HG03039 (cell line): ENCODE measurements at regions not wholly inside any gene's neighbourhood (a gene's known extent, or its start where the extent isn't known, plus 50 kb on each side); places are given as distances from the start of the nearest gene placed in this dataset.

Experiments used
- ATAC-seq: cut with Tn5 transposase; IDR thresholded peaks from one replicate; pipeline ENCODE4 v1.9.1; 2021; ENCODE audit warnings: mild to moderate bottlenecking, moderate library complexity; ENCODE audit not compliant: unreplicated experiment

DNA sequence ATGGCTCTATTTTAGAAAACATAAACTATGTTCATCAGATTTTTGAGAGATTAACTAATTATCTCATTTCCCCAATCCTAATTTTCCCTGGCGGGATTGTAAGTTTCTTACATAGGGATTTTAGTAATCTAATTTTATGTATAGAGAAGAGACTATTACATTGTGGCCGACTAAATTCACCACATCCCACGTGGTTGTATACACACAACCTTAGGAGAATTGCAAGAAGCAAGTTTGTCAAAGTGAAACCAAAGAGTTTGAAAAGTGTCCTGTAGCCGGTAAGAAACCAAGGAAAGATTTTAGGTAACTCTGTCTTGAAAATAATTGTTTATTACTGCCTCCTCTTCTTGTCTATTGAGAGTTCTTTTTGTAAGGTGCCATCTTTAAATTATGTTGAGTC is 550.6 kb downstream of the LTN1 start:
- no peak for ATAC-seq

DNA sequence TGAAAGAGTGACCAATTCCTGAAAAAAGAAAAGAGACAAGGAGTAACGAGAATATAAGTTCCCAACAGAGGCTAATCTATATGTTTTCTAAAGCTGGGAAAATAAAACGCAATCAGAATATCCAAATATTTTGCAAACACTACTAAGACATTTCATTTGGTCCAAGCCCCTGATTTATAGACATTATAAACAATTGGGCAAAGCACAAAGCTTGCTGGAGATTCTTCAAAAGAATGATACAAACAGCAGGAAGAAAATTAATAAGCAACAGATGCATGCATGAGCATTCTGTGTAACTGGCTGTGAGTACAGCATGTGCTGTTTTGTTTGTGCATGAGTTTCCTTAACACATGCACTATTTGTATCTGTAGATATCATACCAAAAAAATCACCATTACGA is 552.9 kb downstream of the LTN1 start:
- ATAC-seq: no peak

DNA sequence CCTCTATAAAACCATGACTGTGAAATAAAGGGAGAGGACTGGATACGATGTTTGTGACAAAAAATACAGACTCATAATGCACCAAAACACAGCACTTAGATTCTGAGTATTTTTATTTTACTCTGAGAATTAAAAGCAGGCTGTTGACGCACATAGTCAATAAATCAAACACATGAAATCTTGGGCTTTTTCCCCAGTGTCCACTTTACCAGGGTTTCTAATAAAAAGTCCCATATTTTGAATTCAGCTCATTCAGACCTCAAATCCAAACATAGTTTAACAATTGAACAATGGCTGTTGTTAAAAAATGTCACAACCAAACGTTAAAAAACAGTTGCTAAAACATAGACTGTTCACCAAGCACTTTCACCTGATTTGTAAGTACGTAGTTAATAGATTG is 553.4 kb downstream of the LTN1 start:
- no peak for ATAC-seq

DNA sequence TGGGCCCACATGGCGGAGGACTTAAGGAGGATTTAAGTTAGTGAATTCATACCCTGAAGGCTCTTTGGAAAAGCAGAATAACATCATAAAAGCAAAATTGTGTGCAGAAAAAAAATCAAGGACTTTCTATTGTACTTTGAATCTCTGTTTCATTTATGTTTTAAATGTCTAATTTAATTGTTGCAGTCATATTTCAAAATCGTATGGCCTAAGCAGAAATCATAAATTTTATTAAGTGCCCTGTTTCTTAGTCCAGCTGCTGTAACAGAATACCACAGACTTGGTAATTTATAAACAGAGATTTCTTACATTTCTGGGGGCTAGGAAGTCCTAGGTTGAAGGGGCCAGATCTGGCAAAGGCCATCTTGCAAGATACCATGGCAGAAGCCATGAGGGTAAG is 555.6 kb downstream of the LTN1 start:
- no peak for ATAC-seq

DNA sequence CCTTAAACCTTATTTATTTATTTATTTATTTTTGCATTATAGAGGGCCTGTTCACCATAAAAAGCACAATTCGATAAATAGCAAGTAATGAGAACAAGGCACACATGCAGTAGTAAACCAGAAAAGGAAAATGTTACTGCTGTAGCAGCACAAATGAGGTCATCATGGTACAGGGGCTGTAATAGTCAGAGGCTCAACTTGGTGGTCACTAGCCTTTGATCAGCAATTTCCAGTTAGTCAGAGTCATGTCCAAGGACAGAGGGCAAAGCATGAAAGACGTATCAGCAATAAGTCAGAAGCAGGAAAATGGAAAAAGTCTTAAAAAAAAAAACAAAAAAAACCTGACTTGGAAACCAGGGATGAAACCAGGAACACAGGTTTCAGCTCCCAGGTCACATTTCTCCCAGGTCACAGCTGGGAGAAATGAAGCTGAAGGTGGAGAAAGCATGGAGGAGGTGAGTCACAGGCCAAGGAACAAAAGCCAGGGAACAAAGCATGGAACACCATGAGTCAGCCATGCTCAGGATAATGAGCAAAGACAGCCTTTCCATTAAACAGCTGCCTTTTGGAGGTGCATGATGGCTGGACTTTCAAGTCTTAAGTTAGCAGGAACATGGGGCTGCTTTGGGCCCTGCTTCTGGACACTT is 556.3 kb downstream of the LTN1 start:
- ATAC-seq: no peak

DNA sequence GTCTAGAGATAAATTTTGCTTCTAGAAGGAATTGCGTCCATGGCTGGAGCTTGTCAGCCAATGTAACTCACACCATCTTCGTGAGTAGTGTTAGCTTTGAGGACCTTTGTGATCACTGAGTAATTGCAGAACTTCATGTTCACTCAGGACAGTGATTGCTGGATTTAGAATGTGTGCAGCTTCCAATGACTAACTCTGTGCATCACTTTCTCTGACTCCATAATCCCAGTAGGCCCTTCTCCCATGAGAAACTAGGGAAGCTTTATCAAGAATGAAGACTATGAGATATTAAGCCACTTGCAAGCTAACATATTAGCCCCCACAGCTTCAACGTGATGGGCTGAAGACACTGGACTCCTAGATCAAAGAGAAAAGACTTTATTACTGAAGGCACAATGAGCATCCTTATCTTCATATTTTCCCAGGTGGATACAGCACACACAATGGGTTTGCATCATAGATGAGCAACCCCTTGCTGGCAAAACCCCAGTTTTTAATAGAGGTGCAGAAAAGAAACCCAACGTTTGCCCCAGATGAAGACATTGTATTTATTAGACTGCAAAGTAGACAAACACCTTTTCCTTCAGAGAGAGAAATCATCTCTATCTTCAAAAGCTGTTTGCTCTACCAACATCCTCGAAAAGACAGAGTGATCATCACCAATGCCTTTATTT is 561.0 kb downstream of the LTN1 start:
- no peak for ATAC-seq

DNA sequence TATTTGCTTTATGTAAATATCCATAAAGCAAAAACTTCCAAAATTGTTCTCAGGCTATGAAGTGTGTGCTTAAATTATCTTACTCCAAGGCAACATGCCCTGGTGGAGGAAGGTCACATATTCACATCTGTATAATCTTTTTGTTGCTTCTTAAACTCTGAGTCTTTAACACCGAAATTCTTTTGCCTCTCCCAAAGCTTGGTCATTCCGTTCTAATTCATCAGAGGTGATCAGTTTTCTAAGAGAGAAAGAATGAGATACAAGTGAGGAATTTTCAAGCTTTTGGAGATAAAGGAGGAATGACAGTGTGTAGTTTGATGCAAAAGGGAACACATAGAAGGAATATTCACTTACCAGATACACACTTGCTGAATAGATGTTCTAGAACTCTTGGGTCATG is 561.7 kb downstream of the LTN1 start:
- ATAC-seq: no peak

DNA sequence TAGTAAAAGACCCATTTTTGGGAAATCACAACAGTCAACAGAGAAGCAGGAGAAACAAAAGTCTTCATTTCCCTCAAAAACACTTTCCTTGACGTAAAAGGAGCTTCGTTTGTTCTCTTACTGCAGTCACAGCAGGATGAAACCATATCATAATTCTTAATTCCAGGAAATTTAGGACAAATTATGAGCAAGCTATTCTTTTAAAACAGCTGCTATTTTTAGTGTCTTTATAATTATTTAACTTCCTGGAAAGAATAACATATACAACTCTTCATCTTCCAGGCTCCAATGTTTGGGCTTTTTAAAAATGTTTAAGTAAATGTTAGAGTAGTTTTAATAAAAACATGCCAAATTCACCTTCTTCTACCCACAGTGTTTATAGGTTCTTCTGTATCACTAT is 563.5 kb downstream of the LTN1 start:
- ATAC-seq: no peak

DNA sequence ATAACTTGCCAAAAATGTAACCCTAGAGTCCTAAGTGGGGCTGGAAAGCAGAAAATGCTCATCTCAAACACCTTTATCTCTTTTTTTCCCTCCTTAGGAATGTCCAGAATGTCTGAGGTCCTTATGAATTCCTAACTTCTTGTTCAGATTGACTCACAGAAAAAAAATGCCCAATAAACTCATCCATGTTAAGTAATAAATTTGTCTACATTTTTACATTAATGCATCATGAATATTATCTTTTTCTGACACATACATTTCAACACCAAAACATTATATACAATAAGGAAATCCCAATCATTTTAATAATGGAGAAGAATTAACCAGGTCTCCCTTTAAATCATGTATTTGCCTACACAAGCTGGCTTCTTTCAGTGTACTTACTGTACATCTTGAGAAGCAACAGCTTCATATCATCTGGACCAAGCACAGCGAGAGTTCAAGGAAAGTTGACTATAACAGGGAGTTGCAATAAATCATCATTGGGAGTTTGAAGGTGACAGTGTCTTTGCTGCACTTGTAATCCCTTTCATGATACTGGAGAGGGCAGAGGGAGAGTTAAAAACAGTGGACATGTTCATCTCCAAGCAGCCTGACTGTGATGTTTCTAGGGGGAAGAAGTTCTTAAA is 565.2 kb downstream of the LTN1 start:
- no peak for ATAC-seq

DNA sequence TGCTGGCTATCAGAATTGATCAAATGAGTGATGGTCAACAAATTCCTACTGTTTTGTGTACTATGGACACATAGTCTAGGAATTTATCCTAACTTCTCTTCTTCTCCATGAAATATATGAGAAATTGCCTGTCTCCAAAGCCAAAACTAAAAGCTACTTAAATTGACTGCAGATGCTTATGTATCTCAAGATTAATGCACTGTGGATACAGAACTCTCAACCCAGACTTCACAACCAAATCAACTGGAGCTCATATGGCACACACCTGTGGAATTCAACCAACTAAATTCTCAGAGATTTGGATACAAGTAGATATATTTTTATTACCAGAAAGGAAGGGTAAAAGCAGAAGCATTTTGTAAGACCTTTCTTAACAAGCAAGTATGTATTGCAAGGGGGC is 566.1 kb downstream of the LTN1 start:
- ATAC-seq: no peak

DNA sequence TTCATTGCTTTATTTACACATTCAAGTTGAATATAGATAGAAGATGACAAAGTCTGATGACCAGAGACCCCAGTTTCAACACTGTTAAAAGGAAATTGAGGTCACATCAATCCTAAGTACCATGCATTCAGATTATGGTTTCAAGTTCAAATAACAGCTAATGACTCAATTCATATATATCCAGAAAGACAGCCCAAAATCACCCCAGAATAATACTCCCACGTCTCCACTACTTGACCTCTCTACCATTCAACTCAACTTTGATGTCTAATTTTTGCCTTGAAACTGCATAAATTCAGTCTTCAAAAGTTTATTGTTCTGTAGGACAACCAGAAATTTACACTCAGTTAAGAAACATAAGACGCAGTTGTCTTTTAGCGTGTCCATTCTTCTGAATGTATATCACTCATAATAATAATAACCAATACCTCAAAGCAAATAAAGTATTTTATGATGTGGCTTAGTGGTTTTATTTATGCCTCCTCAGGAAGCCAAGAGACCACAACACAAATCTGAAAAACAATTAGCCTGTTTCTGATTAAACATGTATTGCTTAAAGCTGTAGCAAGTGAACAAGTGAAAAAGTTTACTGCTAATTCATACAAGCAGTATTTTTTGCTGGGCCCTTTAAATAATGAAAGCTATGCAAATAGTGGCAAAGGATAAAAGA is 569.0 kb downstream of the LTN1 start:
- ATAC-seq: no peak

DNA sequence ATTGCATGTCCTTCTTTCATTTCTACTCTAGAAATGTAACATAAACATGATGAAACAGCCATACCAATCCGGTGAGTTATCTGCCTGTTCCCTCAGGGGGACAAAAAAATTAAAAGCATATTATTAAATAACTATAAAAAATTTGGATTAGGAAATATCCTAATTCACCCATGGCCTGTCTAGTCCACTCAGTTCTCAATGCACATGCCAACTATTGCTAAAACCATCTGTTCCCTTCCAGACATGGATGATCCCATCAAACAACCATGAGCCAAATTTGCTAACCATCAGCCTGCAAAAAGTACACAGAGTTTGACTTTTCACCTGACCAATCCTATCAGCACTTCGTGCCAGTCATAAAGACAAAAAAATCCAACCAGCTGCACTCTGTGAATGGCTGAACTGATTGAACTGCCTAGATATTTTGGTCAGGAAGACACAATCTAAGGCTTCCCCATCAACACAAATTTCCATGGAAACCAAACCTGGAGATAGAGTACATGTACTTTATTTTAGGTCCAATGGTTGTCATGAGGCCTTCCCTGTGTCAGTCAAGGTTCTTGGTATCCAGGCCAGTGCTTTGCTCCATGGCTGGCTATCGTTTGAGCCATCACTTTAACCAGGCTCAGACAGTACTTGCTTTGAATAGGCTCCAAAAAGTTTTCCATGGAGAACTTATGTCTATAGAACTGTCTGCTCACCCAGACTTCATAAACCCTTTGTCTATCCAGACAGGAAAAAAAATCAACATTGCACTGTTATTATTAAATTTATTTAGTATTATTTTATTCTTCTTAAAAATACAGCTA is 570.8 kb downstream of the LTN1 start:
- ATAC-seq: no peak

DNA sequence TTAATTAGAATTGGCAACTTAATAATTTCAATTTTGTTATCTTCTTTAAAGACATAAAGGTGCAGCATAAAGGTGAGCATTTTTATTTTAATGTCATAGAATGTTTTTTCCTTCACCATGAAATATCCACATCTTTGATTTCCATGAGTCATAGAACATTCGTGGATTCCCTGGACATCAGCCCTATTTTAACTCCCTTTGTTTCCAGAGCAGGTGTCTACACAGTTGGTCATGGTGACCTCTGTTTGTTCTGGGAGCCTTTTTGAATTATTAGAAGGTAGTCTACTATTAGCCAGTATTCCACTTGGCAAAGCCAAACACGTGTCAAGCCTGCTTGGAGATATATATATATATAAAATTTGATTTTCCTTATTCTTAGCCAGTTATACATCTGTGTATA is 572.9 kb downstream of the LTN1 start:
- no peak for ATAC-seq

DNA sequence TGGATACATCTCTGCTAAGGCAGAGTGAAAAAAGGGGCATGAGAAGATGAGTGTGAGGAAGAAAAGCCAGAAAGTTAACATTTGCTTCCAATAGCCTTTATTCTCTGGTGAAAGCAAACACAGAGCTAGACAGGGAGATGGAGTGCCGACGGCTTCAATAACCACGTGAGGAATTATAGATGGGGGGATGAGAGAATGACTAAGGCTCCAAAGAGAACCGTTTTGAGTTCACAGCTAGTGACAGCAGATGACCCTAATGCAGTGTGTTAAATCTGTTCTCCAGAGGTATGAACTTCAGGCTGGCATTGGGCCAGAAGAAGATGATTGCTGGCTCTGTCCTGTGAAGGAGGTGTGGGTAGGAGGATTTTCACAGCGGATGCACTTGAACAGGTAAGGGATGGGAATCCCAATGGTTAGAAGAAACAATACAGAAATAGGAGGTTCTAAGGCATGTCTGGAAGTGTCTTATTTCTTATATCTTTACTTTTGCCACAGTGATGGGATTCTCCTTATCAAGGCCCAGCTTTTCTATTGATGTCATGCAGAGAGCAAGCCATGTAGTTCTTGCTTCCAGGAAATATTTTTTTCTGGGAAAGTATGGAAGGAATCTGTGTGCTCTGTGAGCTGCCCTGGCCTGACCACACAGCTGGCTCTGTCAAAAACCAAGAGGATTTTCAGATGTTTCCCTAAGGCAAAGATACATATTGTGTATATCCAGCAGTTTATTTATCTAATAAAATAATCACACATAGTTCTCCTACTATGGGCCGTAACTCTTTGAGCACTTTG is 573.8 kb downstream of the LTN1 start:
- no peak for ATAC-seq

DNA sequence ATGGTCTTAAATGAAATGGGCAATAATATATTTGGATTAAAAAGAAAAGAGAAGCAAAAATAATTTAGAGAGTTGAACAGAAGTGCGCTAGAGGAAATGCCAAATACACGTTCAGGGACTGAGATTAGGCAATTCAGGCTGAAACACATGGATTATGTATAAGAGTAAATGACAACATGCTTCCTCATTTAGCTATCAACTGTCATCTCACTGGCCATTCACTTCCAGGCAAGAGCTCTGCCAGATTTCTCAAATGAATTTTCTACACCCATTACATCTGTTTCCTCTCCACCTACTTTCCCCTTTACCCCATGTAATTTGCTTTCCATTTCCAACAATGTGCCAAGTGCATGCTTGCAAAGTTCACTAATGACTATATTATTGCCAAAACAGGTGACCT is 582.4 kb downstream of the LTN1 start:
- ATAC-seq: no peak

DNA sequence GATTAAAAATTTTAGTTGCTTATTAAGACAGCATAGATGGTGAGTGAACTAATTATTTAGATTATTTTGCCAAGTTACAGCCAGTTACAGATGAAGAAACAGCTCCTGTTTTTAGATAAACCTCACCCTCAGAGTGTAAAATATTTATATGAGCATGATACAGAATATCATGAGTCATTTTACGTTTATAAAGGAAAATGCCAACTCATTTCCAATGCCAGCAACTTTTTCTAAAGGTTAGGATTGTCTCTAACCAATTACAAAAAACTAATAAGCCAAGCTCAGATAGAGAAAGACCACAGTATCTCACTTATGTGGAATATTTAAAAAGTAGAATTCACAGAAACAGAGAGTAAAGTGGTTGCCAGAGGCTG is 590.1 kb downstream of the LTN1 start:
- no peak for ATAC-seq

DNA sequence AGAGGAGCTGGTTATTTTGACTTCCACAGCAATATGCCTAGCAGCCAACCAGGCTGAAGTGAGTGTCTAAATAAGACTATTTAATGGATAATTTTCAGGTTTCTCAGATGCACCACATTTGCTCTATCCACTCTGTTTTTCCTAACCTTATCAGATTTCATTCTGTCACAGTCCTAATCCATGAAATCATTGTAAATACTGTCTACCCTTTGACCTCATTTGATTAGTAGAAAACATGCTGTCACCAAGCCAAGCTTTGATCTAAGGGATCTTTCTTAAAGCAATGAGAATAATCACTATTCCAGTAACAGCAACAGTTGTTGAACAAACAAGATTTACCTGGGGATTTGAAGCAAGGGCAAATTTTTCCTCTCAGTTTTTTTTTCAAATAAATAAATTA is 595.6 kb downstream of the LTN1 start:
- ATAC-seq: no peak

DNA sequence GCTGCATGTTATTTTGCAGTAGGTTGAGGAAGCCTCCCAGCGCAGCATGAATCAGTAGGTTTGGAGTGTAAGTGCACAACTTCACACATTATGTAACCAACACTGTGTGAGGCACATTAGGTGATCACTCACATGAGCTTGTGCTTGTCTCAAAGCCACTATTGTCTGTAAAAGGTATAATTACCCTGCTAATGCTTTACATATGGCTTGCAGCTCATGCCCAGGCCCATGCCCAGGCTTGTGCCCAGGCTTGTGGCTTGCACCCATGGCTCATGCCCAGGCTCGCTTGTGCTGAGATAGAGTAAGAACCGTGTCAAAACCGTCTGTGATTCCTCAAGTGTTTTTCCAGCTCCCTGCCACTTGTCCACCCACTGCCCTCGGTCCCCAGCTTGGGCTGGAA is 596.3 kb downstream of the LTN1 start:
- no peak for ATAC-seq

DNA sequence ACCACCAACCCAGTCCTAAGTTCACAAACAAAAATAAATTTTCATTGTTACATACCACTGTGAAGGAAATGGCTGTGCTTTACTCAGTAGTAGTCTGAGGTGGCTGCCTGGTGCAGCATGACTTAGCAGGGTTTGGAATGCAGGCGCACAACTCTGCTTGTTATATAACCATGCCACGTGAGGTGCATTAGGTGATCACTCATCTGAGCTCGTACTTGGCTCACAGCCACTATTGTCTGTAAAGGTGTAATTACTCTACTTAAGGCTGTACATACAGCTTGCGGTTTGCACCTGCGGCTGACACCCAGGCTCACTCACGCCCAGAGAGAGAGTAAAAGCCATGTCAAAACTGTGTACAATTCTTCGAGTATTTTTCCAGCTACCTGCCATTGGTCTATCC is 599.4 kb downstream of the LTN1 start:
- no peak for ATAC-seq
